ENCODE measurements at regions not wholly inside any gene's neighbourhood (a gene's known extent, or its start where the extent isn't known, plus 50 kb on each side); places are given as distances from the start of the nearest gene placed in this dataset.

DNA sequence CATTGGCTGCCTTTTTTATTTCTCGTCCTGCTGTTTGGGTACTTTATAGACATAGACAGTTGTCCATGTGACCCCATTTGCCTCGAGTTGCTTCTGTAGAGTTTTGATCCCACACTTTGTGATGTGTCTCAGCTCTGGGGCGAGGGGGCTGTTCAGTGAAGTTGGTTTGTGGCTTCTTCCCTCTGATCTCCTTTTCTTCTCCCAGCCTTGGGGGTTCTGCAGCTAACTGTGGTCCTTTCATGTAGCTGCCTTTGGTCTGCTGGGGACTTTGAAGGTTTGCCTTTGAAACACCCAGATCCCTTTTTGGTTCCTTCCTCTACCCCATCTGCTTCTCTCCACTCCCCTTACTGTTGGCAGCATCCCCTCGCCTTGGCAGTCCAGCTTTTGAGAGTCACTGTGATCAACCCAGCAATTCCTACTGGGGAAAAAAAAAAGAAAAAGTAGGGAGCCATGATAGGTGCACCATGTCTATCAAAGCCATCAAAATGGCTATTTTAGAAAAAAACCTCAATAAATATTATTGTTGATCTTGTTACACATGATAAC lies 728.8 kb upstream of the RBFOX1 start:
- no peak overlapping the region for H3K4me3 ChIP-seq
- H3K27me3 ChIP-seq (ENCODE audit: control insufficient read depth in 3 of 3, insufficient read depth in 3 of 3, low read length in 2 of 3), result no peaks in the 10 kb centered on the region
- H3K9ac ChIP-seq (ENCODE audit: insufficient read depth in 1 of 2, low read length in 2 of 2), result no peak overlapping the region
- DNase-seq (no peak), ATAC-seq (ENCODE audit: insufficient read depth, low FRiP score) (no peak)
- 54 to 71% methylated on average over 4 of the region's 4 CpGs for WGBS, 2 donors
- no peaks in the 10 kb centered on the region for H3K4me1 ChIP-seq (ENCODE audit: control insufficient read depth in 5 of 5, insufficient read depth in 5 of 5, low read length in 5 of 5)
- TF ChIP-seq, protein P1, sequence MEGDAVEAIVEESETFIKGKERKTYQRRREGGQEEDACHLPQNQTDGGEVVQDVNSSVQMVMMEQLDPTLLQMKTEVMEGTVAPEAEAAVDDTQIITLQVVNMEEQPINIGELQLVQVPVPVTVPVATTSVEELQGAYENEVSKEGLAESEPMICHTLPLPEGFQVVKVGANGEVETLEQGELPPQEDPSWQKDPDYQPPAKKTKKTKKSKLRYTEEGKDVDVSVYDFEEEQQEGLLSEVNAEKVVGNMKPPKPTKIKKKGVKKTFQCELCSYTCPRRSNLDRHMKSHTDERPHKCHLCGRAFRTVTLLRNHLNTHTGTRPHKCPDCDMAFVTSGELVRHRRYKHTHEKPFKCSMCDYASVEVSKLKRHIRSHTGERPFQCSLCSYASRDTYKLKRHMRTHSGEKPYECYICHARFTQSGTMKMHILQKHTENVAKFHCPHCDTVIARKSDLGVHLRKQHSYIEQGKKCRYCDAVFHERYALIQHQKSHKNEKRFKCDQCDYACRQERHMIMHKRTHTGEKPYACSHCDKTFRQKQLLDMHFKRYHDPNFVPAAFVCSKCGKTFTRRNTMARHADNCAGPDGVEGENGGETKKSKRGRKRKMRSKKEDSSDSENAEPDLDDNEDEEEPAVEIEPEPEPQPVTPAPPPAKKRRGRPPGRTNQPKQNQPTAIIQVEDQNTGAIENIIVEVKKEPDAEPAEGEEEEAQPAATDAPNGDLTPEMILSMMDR (IDR thresholded peaks at IDR 0.05; ENCODE audit: control extremely low read depth, extremely low read depth), result no peak
- H3K36me3 ChIP-seq (ENCODE audit: control insufficient read depth in 4 of 4, insufficient read depth in 4 of 4, low read length in 4 of 4), result no peaks in the 10 kb centered on the region
- no peak overlapping the region for H3K27ac ChIP-seq (ENCODE audit: low read depth in 1 of 2, low read length in 1 of 2)
- no peaks in the 10 kb centered on the region for H3K9me3 ChIP-seq (ENCODE audit: control insufficient read depth in 4 of 4, insufficient read depth in 3 of 4, low read length in 3 of 4)

DNA sequence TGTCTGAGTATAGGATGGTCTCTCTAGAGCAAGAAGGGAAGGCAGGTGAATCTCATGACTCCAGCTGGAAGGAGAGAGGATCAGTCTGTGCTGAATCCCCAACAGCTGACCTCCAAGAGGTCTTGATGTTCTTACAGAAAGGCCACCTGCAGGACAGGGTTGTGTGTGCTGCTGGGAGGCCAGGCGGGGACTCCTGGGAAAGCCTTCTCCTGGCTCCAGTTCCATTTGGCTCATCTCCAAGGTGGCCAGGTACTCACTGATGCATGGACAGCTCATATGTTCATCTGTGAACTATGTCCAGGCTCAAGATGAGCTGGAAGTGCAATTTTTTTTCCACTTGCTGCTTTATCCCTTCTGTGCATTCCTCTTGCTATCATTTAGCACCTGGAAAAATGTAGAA lies 730.2 kb upstream of the RBFOX1 start:
- H3K4me1 ChIP-seq (ENCODE audit: control insufficient read depth in 5 of 5, insufficient read depth in 5 of 5, low read length in 5 of 5), result no peaks in the 10 kb centered on the region
- H3K9ac ChIP-seq (ENCODE audit: insufficient read depth in 1 of 2, low read length in 2 of 2), result no peak overlapping the region
- H3K27me3 ChIP-seq (ENCODE audit: control insufficient read depth in 3 of 3, insufficient read depth in 3 of 3, low read length in 2 of 3), result no peaks in the 10 kb centered on the region
- WGBS, 2 donors, result 80 to 94% methylated on average over 1 of the region's 1 CpG
- ATAC-seq (ENCODE audit: insufficient read depth, low FRiP score) (no peak), DNase-seq (no peak)
- TF ChIP-seq, protein P1 (IDR thresholded peaks at IDR 0.05; ENCODE audit: control extremely low read depth, extremely low read depth), result no peak
- H3K9me3 ChIP-seq (ENCODE audit: control insufficient read depth in 4 of 4, insufficient read depth in 3 of 4, low read length in 3 of 4), result peaks cover 0 to 2% (median 0%) of the 10 kb centered on the region in 4 donors
- no peak overlapping the region for H3K27ac ChIP-seq (ENCODE audit: low read depth in 1 of 2, low read length in 1 of 2)
- H3K4me3 ChIP-seq, result no peak overlapping the region
- H3K36me3 ChIP-seq (ENCODE audit: control insufficient read depth in 4 of 4, insufficient read depth in 4 of 4, low read length in 4 of 4), result no peaks in the 10 kb centered on the region

DNA sequence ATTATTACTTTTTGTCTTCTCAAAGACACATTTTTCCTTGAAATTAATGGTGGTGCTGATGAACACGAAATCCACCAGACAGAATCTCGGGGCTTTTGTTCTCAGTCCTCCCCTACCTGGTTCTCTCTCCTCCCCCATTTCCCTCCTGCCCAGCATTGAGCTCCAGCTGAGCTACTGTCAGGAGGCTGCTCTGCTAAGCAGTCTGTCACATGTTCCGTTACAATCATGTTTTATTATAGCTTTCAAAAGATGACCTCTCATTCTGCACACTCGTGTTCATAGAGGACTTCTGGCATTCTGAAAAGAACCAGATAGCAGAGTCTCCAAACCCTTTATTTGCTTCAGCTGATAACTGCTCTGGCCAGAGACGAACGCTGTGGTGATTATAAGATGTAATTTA lies 732.5 kb upstream of the RBFOX1 start:
- H3K4me3 ChIP-seq, result no peak overlapping the region
- peaks cover 0 to 2% (median 0%) of the 10 kb centered on the region in 4 donors for H3K9me3 ChIP-seq (ENCODE audit: control insufficient read depth in 4 of 4, insufficient read depth in 3 of 4, low read length in 3 of 4)
- DNase-seq (no peak), ATAC-seq (ENCODE audit: insufficient read depth, low FRiP score) (no peak)
- no peaks in the 10 kb centered on the region for H3K27me3 ChIP-seq (ENCODE audit: control insufficient read depth in 3 of 3, insufficient read depth in 3 of 3, low read length in 2 of 3)
- WGBS, 2 donors, result 37 to 54% methylated on average over 6 of the region's 6 CpGs
- H3K36me3 ChIP-seq (ENCODE audit: control insufficient read depth in 4 of 4, insufficient read depth in 4 of 4, low read length in 4 of 4), result no peaks in the 10 kb centered on the region
- H3K4me1 ChIP-seq (ENCODE audit: control insufficient read depth in 5 of 5, insufficient read depth in 5 of 5, low read length in 5 of 5), result no peaks in the 10 kb centered on the region
- TF ChIP-seq, protein P1 (IDR thresholded peaks at IDR 0.05; ENCODE audit: control extremely low read depth, extremely low read depth), result no peak
- no peak overlapping the region for H3K9ac ChIP-seq (ENCODE audit: insufficient read depth in 1 of 2, low read length in 2 of 2)
- no peak overlapping the region for H3K27ac ChIP-seq (ENCODE audit: low read depth in 1 of 2, low read length in 1 of 2)

DNA sequence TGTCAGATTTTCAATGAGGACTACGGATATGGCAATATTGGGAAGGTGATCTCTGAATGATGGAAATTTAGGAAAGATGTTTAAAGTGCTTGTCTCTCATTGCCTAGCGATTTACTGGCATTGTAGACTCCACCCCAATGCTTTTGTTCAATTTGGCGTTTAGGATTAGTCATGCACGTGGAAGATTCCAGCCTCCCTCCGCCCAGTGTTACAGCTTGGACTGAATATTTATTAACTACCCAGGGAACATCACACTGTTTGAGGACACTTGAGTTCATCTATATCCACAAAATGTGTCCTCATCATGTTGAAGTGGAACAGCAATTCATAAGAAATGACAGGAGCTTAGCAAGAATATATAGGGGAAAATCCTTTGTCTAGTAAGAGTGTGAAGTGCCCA lies 738.8 kb upstream of the RBFOX1 start:
- H3K4me1 ChIP-seq (ENCODE audit: control insufficient read depth in 5 of 5, insufficient read depth in 5 of 5, low read length in 5 of 5), result no peaks in the 10 kb centered on the region
- no peak overlapping the region for H3K27ac ChIP-seq (ENCODE audit: low read depth in 1 of 2, low read length in 1 of 2)
- TF ChIP-seq, protein P1 (IDR thresholded peaks at IDR 0.05; ENCODE audit: control extremely low read depth, extremely low read depth), result no peak
- no peaks in the 10 kb centered on the region for H3K27me3 ChIP-seq (ENCODE audit: control insufficient read depth in 3 of 3, insufficient read depth in 3 of 3, low read length in 2 of 3)
- WGBS, 2 donors, result 77 to 86% methylated on average over 5 of the region's 5 CpGs
- H3K4me3 ChIP-seq, result no peak overlapping the region
- H3K36me3 ChIP-seq (ENCODE audit: control insufficient read depth in 4 of 4, insufficient read depth in 4 of 4, low read length in 4 of 4), result no peaks in the 10 kb centered on the region
- peaks cover 0 to 2% (median 0%) of the 10 kb centered on the region in 4 donors for H3K9me3 ChIP-seq (ENCODE audit: control insufficient read depth in 4 of 4, insufficient read depth in 3 of 4, low read length in 3 of 4)
- ATAC-seq (ENCODE audit: insufficient read depth, low FRiP score) (no peak), DNase-seq (no peak)
- H3K9ac ChIP-seq (ENCODE audit: insufficient read depth in 1 of 2, low read length in 2 of 2), result no peak overlapping the region

Data from lung (tissue), 11 donors.